Mucosa of descending colon (tissue), 3 donors: ENCODE measurements at regions not wholly inside any gene's neighbourhood (a gene's known extent, or its start where the extent isn't known, plus 50 kb on each side); places are given as distances from the start of the nearest gene placed in this dataset.

ENCODE experiments used
- ATAC-seq: fragments of 200-7000 bp; cut with Tn5 transposase; one replicate; pipeline ENCODE4 v1.9.1; 2020; ENCODE audit warnings: mild to moderate bottlenecking, moderate library complexity
- DNase-seq, 3 donors: peaks; one replicate each; pipeline ENCODE4 v3.0.0-alpha.2; 2020
- H3K36me3 ChIP-seq: fragments of 200-600 bp; one replicate; pipeline ENCODE4 v1.8.0; 2021; ENCODE audit warnings: low read depth, mild to moderate bottlenecking
- H3K4me1 ChIP-seq: fragments of 200-600 bp; one replicate; pipeline ENCODE4 v1.8.0; 2021; ENCODE audit warnings: low read depth, mild to moderate bottlenecking
- H3K4me3 ChIP-seq: fragments of 200-600 bp; one replicate; pipeline ENCODE4 v1.8.0; 2021; ENCODE audit warnings: mild to moderate bottlenecking
- H3K9me3 ChIP-seq: fragments of 200-600 bp; one replicate; pipeline ENCODE4 v1.8.0; 2021; ENCODE audit warnings: mild to moderate bottlenecking
- intact Hi-C, 2 donors: fragments of 100-400 bp; cut with DNase I in 1 of 2; cut with micrococcal nuclease in 1 of 2; formaldehyde crosslinking; loops; one replicate each; pipeline versions ENCODE4 v1.11.0 to v1.11.1; 2022; cut with DNase I, micrococcal nuclease
- TF ChIP-seq, protein P1 (sequence below): fragments of 200-600 bp; IDR thresholded peaks from one replicate; pipeline ENCODE4 v1.8.0; 2022; ENCODE audit warnings: antibody characterized with exemption, mild to moderate bottlenecking
- donor health status: DM: no; HTN: no; CAD: no; lungs with moderate emphysema.
- donor health status: DM: no; HTN: no; CAD: no.
- donor health status: DM: no; HTN: yes; CAD: no.

GRCh38 chr5:56357426-56357825 lies 124.3 kb upstream of the ANKRD55 start:
- Histone ChIP-seq H3K9me3 (no peaks in the 10 kb centered on the region), H3K36me3 (no peaks in the 10 kb centered on the region), H3K4me3 (no peak overlapping the region), H3K4me1 (no peaks in the 10 kb centered on the region)
- intact Hi-C loops = no loop called here
- ATAC-seq = no peak
- no peak for DNase-seq
- TF ChIP-seq, protein P1, sequence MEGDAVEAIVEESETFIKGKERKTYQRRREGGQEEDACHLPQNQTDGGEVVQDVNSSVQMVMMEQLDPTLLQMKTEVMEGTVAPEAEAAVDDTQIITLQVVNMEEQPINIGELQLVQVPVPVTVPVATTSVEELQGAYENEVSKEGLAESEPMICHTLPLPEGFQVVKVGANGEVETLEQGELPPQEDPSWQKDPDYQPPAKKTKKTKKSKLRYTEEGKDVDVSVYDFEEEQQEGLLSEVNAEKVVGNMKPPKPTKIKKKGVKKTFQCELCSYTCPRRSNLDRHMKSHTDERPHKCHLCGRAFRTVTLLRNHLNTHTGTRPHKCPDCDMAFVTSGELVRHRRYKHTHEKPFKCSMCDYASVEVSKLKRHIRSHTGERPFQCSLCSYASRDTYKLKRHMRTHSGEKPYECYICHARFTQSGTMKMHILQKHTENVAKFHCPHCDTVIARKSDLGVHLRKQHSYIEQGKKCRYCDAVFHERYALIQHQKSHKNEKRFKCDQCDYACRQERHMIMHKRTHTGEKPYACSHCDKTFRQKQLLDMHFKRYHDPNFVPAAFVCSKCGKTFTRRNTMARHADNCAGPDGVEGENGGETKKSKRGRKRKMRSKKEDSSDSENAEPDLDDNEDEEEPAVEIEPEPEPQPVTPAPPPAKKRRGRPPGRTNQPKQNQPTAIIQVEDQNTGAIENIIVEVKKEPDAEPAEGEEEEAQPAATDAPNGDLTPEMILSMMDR = no peak

GRCh38 chr5:56356836-56357160 lies 123.7 kb upstream of the ANKRD55 start:
- Histone ChIP-seq H3K4me3 (no peak overlapping the region), H3K36me3 (no peaks in the 10 kb centered on the region), H3K4me1 (no peaks in the 10 kb centered on the region), H3K9me3 (no peaks in the 10 kb centered on the region)
- intact Hi-C loops = no loop called here
- DNase-seq (no peak), ATAC-seq (no peak)
- TF ChIP-seq, protein P1 = no peak

GRCh38 chr5:56356121-56356835 lies 123.1 kb upstream of the ANKRD55 start:
- DNase-seq = no peak
- TF ChIP-seq, protein P1 = no peak
- ATAC-seq = no peak
- Histone ChIP-seq H3K4me1 (no peaks in the 10 kb centered on the region), H3K4me3 (no peak overlapping the region), H3K9me3 (no peaks in the 10 kb centered on the region), H3K36me3 (no peaks in the 10 kb centered on the region)
- intact Hi-C loops = no loop called here

- no peak for DNase-seq
- H3K36me3 ChIP-seq = no peaks in the 10 kb centered on the region
- no peak for ATAC-seq
- H3K4me1 ChIP-seq = no peaks in the 10 kb centered on the region
- intact Hi-C loops = no loop called here
- H3K4me3 ChIP-seq = no peak overlapping the region
- no peaks in the 10 kb centered on the region for H3K9me3 ChIP-seq
- TF ChIP-seq, protein P1 = no peak
Observed at GRCh38 chr5:56354836-56355235, 121.7 kb upstream of the ANKRD55 start.

DNA sequence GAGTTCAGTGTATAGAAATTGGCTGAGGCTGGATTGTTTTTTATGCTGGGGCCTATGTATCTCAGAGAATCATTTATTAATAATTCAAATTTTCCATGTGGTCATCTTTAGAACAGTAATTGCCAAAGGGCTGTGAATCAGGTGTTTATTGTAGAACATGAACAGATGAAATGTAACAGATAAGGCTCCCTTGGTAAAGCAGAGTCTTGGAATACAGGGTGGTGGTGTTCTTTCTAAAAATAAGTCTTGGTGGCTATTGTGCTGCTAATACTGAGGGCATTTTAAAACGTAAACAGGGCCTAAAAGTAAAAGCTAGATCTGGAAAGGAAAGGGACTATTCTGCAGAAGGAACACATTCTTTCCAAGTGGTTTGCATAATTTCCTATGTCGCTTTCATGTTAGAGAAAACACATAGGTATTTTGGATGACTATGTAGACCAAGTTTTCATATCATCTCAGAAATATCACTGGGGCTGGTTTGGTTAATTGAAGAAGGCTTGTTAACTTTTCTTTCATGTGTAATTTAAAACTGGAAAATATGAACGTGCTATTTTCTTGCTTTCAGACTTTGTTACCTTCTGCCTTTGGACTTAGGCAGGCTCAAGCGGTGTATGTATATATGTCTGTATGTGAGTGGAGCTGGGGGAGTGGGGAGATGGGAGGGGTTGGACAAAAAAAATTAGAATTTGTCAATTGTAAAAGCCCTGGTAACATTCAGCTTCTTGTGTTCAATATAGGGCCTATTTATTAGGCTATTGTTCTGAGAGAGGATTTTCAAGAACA lies 119.9 kb upstream of the ANKRD55 start:
- no peak overlapping the region for H3K4me3 ChIP-seq
- TF ChIP-seq, protein P1 = no peak
- H3K4me1 ChIP-seq = no peaks in the 10 kb centered on the region
- no peaks in the 10 kb centered on the region for H3K36me3 ChIP-seq
- DNase-seq (no peak), ATAC-seq (no peak)
- no peaks in the 10 kb centered on the region for H3K9me3 ChIP-seq
- intact Hi-C loops = no loop called here
